ENCODE measurements at regions not wholly inside any gene's neighbourhood (a gene's known extent, or its start where the extent isn't known, plus 50 kb on each side); places are given as distances from the start of the nearest gene placed in this dataset.
"Not testable (repeated sequence)": the region's sequence is repeated elsewhere in the genome, so short reads cannot be mapped to it uniquely, and the experiment has no call there.

DNA sequence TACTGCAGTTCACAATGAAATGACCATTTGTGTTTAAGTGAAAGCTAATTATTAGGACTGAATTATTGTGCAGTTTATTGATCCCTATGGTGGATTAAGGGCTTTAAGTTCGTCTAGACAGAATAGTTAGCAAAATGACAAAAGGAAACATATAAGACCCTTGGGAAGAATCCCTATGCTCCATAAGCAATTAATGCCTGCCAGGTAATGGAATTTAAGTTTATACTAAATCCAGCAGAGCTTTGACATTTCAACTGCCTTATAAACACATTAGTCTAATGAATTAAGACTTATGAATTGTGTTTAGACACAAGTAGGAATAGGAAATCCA, 640.0 kb upstream of the ARRDC3 start:
- H3K36me3 ChIP-seq (ENCODE audit: control insufficient read depth in 2 of 2, insufficient read depth in 2 of 2, low read length in 2 of 2): no peaks in the 10 kb centered on the region

GRCh38 chr5:92022415-92023140, 639.5 kb upstream of the ARRDC3 start:
- H3K4me3 ChIP-seq (ENCODE audit: low read length in 2 of 2): no peak overlapping the region
- H3K27me3 ChIP-seq (ENCODE audit: control insufficient read depth in 2 of 2, insufficient read depth in 2 of 2, low read length in 2 of 2): no peaks in the 10 kb centered on the region
- H3K36me3 ChIP-seq (ENCODE audit: control insufficient read depth in 2 of 2, insufficient read depth in 2 of 2, low read length in 2 of 2): no peaks in the 10 kb centered on the region
- H3K9ac ChIP-seq (ENCODE audit: low read depth in 1 of 2, low read length in 2 of 2): no peak overlapping the region
- no peak overlapping the region for H3K27ac ChIP-seq (ENCODE audit: low read depth in 2 of 2, low read length in 2 of 2)
- H3K9me3 ChIP-seq (ENCODE audit: control insufficient read depth in 2 of 2, low read length in 2 of 2): no peaks in the 10 kb centered on the region
- no peaks in the 10 kb centered on the region for H3K4me1 ChIP-seq (ENCODE audit: control insufficient read depth in 2 of 2, insufficient read depth in 2 of 2, low read length in 2 of 2)

More for the DNA sequence above, 640.0 kb upstream of the ARRDC3 start:
- Histone ChIP-seq H3K27ac (ENCODE audit: low read depth in 2 of 2, low read length in 2 of 2) (no peak overlapping the region), H3K4me1 (ENCODE audit: control insufficient read depth in 2 of 2, insufficient read depth in 2 of 2, low read length in 2 of 2) (no peaks in the 10 kb centered on the region), H3K4me3 (ENCODE audit: low read length in 2 of 2) (no peak overlapping the region), H3K27me3 (ENCODE audit: control insufficient read depth in 2 of 2, insufficient read depth in 2 of 2, low read length in 2 of 2) (no peaks in the 10 kb centered on the region), H3K9ac (ENCODE audit: low read depth in 1 of 2, low read length in 2 of 2) (no peak overlapping the region), H3K9me3 (ENCODE audit: control insufficient read depth in 2 of 2, low read length in 2 of 2) (no peaks in the 10 kb centered on the region)

DNA sequence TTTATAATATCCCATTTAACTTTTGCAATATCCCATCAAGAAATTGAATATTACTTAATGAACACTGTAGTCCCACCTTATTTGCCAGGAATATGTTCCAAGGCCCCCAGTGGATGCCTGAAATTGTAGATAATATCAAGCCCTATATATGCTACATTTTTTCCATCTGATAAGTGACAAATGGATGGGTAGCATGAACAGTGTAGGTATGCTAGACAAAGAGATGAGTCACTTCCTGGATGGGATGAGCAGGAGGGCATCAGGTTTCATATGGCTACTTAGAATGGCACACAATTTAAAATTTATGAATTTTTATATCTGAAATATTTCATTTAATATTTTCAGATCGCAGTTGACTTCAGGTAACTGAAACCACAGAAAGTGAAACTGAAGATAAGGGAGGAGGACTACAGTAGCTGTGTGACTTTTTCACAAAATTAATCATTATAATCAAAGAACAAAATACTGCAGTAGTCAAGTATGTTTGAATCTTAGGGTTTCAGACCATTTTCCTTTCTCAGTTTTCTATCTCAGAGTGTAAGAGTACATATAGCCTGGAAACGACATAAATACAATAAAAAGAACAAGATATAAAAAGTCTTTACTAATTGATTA, 636.4 kb upstream of the ARRDC3 start:
- no peaks in the 10 kb centered on the region for H3K4me1 ChIP-seq (ENCODE audit: control insufficient read depth in 2 of 2, insufficient read depth in 2 of 2, low read length in 2 of 2)
- no peaks in the 10 kb centered on the region for H3K36me3 ChIP-seq (ENCODE audit: control insufficient read depth in 2 of 2, insufficient read depth in 2 of 2, low read length in 2 of 2)
- H3K4me3 ChIP-seq (ENCODE audit: low read length in 2 of 2): no peak overlapping the region
- no peak overlapping the region for H3K27ac ChIP-seq (ENCODE audit: low read depth in 2 of 2, low read length in 2 of 2)
- no peaks in the 10 kb centered on the region for H3K9me3 ChIP-seq (ENCODE audit: control insufficient read depth in 2 of 2, low read length in 2 of 2)
- H3K27me3 ChIP-seq (ENCODE audit: control insufficient read depth in 2 of 2, insufficient read depth in 2 of 2, low read length in 2 of 2): no peaks in the 10 kb centered on the region
- H3K9ac ChIP-seq (ENCODE audit: low read depth in 1 of 2, low read length in 2 of 2): no peak overlapping the region

GRCh38 chr5:92017776-92018175, 634.7 kb upstream of the ARRDC3 start:
- no peak overlapping the region for H3K27ac ChIP-seq (ENCODE audit: low read depth in 2 of 2, low read length in 2 of 2)
- H3K9me3 ChIP-seq (ENCODE audit: control insufficient read depth in 2 of 2, low read length in 2 of 2): no peaks in the 10 kb centered on the region
- H3K36me3 ChIP-seq (ENCODE audit: control insufficient read depth in 2 of 2, insufficient read depth in 2 of 2, low read length in 2 of 2): no peaks in the 10 kb centered on the region
- no peaks in the 10 kb centered on the region for H3K27me3 ChIP-seq (ENCODE audit: control insufficient read depth in 2 of 2, insufficient read depth in 2 of 2, low read length in 2 of 2)
- no peak overlapping the region for H3K9ac ChIP-seq (ENCODE audit: low read depth in 1 of 2, low read length in 2 of 2)
- H3K4me1 ChIP-seq (ENCODE audit: control insufficient read depth in 2 of 2, insufficient read depth in 2 of 2, low read length in 2 of 2): no peaks in the 10 kb centered on the region
- no peak overlapping the region for H3K4me3 ChIP-seq (ENCODE audit: low read length in 2 of 2)

DNA sequence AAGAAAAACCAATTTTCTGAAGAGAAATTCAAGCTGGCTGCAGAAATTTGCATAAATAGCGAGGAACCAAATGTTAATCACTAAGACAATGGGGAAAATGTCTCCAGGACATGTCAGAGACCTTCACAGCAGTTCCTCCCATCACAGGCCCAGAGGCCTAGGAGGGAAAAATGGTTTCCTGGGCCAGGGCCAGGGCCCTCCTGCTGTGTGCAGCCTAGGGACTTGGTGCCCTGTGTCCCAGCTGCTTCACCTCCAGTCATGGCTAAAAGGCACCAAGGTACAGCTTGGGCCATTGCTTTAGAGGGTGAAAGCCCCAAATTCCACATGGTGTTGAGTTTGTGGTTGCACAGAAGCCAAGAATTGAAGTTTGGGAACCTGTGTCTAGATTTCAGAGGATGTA, 628.7 kb upstream of the ARRDC3 start:
- H3K27ac ChIP-seq (ENCODE audit: low read depth in 2 of 2, low read length in 2 of 2); H3K27me3 ChIP-seq (ENCODE audit: control insufficient read depth in 2 of 2, insufficient read depth in 2 of 2, low read length in 2 of 2); H3K36me3 ChIP-seq (ENCODE audit: control insufficient read depth in 2 of 2, insufficient read depth in 2 of 2, low read length in 2 of 2); H3K4me3 ChIP-seq (ENCODE audit: low read length in 2 of 2); H3K9me3 ChIP-seq (ENCODE audit: control insufficient read depth in 2 of 2, low read length in 2 of 2); H3K4me1 ChIP-seq (ENCODE audit: control insufficient read depth in 2 of 2, insufficient read depth in 2 of 2, low read length in 2 of 2); H3K9ac ChIP-seq (ENCODE audit: low read depth in 1 of 2, low read length in 2 of 2): not testable (repeated sequence)

DNA sequence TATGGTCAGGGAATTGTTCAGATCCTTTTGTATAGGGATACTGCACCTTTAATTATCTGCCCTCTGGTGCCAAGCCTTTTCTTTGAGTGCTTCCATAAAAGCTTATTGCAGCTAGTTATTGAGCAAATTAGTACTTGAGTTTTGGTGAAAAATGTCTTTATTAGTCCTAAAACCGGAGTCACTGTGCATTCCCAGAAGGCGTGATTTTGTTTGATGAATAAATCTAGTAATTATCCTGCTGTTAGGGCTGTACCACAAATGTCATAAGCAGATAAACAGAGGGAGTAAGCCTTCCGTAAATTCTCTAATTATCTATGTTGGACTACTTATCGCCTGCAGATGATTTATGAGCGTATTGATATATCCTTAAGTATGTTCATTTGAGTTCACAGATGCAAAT, 620.7 kb upstream of the ARRDC3 start:
- H3K27me3 ChIP-seq (ENCODE audit: control insufficient read depth in 2 of 2, insufficient read depth in 2 of 2, low read length in 2 of 2): no peaks in the 10 kb centered on the region
- no peak overlapping the region for H3K4me3 ChIP-seq (ENCODE audit: low read length in 2 of 2)
- no peaks in the 10 kb centered on the region for H3K4me1 ChIP-seq (ENCODE audit: control insufficient read depth in 2 of 2, insufficient read depth in 2 of 2, low read length in 2 of 2)
- H3K27ac ChIP-seq (ENCODE audit: low read depth in 2 of 2, low read length in 2 of 2): no peak overlapping the region
- H3K36me3 ChIP-seq (ENCODE audit: control insufficient read depth in 2 of 2, insufficient read depth in 2 of 2, low read length in 2 of 2): no peaks in the 10 kb centered on the region
- H3K9me3 ChIP-seq (ENCODE audit: control insufficient read depth in 2 of 2, low read length in 2 of 2): no peaks in the 10 kb centered on the region
- H3K9ac ChIP-seq (ENCODE audit: low read depth in 1 of 2, low read length in 2 of 2): no peak overlapping the region

DNA sequence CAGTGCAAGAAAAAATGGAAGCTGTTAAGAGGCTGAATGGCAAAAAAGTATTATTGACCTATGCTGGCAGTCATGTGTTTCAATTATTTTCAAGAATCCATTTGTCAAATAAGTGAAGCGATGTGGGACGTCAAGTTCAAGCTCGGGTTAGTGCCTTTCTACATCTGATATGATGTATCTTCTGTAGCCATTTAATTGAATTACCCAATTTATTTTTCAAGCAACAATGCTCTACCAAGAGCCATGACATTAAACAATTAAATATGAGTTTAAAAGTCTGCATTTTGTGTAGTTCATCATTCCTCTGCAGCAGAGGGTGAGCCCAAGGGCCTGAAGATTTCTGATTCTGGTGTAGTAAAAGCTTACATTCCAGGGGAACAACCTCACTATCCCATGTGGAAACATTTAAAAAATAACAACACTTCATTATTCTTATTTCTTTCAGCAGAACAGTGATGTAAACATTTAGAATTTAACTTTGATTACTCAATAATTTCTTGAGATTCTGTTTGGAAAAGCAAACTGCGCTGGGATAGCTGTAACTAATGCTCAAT, 619.7 kb upstream of the ARRDC3 start:
- no peak overlapping the region for H3K4me3 ChIP-seq (ENCODE audit: low read length in 2 of 2)
- H3K9ac ChIP-seq (ENCODE audit: low read depth in 1 of 2, low read length in 2 of 2): no peak overlapping the region
- H3K27ac ChIP-seq (ENCODE audit: low read depth in 2 of 2, low read length in 2 of 2): no peak overlapping the region
- no peaks in the 10 kb centered on the region for H3K27me3 ChIP-seq (ENCODE audit: control insufficient read depth in 2 of 2, insufficient read depth in 2 of 2, low read length in 2 of 2)
- no peaks in the 10 kb centered on the region for H3K9me3 ChIP-seq (ENCODE audit: control insufficient read depth in 2 of 2, low read length in 2 of 2)
- H3K4me1 ChIP-seq (ENCODE audit: control insufficient read depth in 2 of 2, insufficient read depth in 2 of 2, low read length in 2 of 2): no peaks in the 10 kb centered on the region
- H3K36me3 ChIP-seq (ENCODE audit: control insufficient read depth in 2 of 2, insufficient read depth in 2 of 2, low read length in 2 of 2): no peaks in the 10 kb centered on the region

DNA sequence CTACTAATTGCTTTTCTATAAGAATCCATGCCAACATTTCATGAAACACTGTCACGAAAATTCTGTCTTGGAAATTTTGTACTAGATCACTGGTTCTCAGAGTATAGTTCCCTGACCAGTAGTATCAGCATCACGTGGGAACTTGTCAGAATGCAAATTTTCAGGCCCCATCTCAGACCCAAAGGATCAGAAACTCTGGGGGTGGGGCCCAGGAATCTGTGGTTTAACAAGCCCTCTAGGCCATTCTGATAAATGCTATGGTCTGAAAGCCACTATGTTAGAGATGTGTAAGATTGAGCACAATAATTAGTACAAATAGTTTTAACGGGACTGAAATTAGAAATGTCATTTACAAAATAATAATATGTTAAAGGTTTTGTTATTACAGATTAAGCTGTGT, 615.7 kb upstream of the ARRDC3 start:
- Histone ChIP-seq H3K4me1 (ENCODE audit: control insufficient read depth in 2 of 2, insufficient read depth in 2 of 2, low read length in 2 of 2) (no peaks in the 10 kb centered on the region), H3K9me3 (ENCODE audit: control insufficient read depth in 2 of 2, low read length in 2 of 2) (no peaks in the 10 kb centered on the region), H3K9ac (ENCODE audit: low read depth in 1 of 2, low read length in 2 of 2) (no peak overlapping the region), H3K36me3 (ENCODE audit: control insufficient read depth in 2 of 2, insufficient read depth in 2 of 2, low read length in 2 of 2) (no peaks in the 10 kb centered on the region), H3K27me3 (ENCODE audit: control insufficient read depth in 2 of 2, insufficient read depth in 2 of 2, low read length in 2 of 2) (no peaks in the 10 kb centered on the region), H3K4me3 (ENCODE audit: low read length in 2 of 2) (no peak overlapping the region), H3K27ac (ENCODE audit: low read depth in 2 of 2, low read length in 2 of 2) (no peak overlapping the region)

DNA sequence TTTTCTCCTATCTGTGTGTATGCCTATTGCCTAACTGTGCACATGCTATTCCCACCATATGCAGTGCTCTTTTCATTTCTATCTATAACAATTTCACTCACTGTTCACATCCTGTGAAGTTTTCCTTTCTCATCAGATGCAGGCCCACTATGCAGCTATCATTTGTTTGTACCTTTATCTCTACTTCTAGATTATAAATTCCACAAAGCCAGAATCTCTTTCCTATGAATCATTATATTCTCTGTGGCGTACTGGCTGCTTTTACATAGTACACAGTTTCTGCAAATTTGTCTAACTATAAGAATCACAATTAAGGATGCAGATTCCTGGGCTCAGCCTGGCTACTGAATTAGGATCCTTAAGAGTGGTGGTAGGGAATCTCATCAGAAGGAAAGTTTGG, 600.8 kb upstream of the ARRDC3 start:
- Histone ChIP-seq H3K27ac (ENCODE audit: low read depth in 2 of 2, low read length in 2 of 2) (no peak overlapping the region), H3K4me1 (ENCODE audit: control insufficient read depth in 2 of 2, insufficient read depth in 2 of 2, low read length in 2 of 2) (no peaks in the 10 kb centered on the region), H3K36me3 (ENCODE audit: control insufficient read depth in 2 of 2, insufficient read depth in 2 of 2, low read length in 2 of 2) (no peaks in the 10 kb centered on the region), H3K4me3 (ENCODE audit: low read length in 2 of 2) (no peak overlapping the region), H3K9ac (ENCODE audit: low read depth in 1 of 2, low read length in 2 of 2) (no peak overlapping the region), H3K27me3 (ENCODE audit: control insufficient read depth in 2 of 2, insufficient read depth in 2 of 2, low read length in 2 of 2) (no peaks in the 10 kb centered on the region), H3K9me3 (ENCODE audit: control insufficient read depth in 2 of 2, low read length in 2 of 2) (no peaks in the 10 kb centered on the region)

- Histone ChIP-seq H3K4me1 (ENCODE audit: control insufficient read depth in 2 of 2, insufficient read depth in 2 of 2, low read length in 2 of 2) (no peaks in the 10 kb centered on the region), H3K9ac (ENCODE audit: low read depth in 1 of 2, low read length in 2 of 2) (no peak overlapping the region), H3K27ac (ENCODE audit: low read depth in 2 of 2, low read length in 2 of 2) (no peak overlapping the region), H3K27me3 (ENCODE audit: control insufficient read depth in 2 of 2, insufficient read depth in 2 of 2, low read length in 2 of 2) (no peaks in the 10 kb centered on the region), H3K36me3 (ENCODE audit: control insufficient read depth in 2 of 2, insufficient read depth in 2 of 2, low read length in 2 of 2) (no peaks in the 10 kb centered on the region), H3K4me3 (ENCODE audit: low read length in 2 of 2) (no peak overlapping the region), H3K9me3 (ENCODE audit: control insufficient read depth in 2 of 2, low read length in 2 of 2) (no peaks in the 10 kb centered on the region)
These were observed 595.2 kb upstream of the ARRDC3 start for GRCh38 chr5:91978221-91978882.

All from mucosa of rectum (tissue), 2 donors.